Activated CD8-positive, alpha-beta memory T cell treated with anti-CD3 and anti-CD28 coated beads, Interleukin-2, amount 50 U/mL, for 1 hour (primary cell): ENCODE measurements at regions not wholly inside any gene's neighbourhood (a gene's known extent, or its start where the extent isn't known, plus 50 kb on each side); places are given as distances from the start of the nearest gene placed in this dataset.

ENCODE experiments used
- DNase-seq: peaks from one replicate; pipeline ENCODE4 v3.0.0-alpha.2; 2020; ENCODE audit errors: extremely low read depth

DNA sequence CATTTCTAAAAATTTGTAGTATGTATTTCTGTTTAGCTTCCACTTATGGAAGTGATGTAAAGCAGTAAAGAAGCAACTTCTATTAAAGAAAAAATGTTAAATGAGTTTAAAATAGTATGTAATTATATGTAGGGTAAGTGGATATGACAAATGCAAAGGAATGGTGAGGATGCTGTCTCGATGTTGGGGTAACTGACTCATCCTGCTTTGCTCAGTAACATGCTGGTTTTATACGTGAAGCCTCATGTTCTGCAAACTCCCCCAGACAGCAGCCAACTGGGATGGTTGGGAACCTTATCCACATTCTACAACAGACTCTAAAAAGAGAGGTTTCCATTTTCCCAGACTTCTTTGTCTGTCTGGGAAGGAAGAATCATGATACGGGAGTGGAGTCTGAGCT, 1006.4 kb upstream of the TMEM132C start:
- no peak for DNase-seq

DNA sequence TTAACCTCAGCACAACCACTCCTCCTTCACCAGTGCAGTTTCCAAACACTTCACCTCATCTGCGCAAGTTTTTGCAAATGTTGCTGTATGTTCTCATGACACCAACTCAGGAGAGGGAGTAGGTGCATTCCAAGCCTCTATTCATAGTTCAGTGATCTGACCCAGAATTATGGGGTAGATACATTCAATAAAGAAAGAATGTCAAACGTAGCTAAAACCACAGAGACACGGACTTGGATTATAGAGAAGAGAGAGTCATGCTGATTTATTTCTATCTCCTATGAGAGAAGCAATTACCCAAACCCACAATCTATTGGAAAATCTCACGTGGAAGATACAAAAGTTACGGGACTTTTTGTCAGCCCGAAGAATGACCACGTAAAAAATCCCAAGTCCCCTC, 1006.0 kb upstream of the TMEM132C start:
- no peak for DNase-seq

- DNase-seq, result no peak
Measured at GRCh38 chr12:127262615-127263014, 1004.4 kb upstream of the TMEM132C start.

DNA sequence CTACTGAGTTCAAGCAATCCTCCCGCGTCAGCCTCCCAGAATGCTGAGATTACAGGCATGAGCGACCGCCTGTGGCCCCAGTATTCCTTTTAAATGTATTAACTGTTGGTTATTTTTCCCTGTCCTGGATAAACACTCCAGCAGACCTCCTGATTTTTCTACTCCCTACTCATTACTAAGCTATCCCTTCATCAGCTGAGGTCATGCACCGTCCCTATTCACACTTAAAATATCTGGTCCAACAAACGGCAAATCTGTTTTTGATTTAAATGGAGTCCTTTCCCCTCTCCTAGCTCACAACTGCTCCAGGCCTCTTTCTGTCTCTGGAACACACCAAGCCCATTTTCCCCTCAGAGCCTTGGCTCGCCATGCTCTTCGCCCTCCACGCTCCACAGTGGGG, 1003.3 kb upstream of the TMEM132C start:
- DNase-seq, result no peak

DNA sequence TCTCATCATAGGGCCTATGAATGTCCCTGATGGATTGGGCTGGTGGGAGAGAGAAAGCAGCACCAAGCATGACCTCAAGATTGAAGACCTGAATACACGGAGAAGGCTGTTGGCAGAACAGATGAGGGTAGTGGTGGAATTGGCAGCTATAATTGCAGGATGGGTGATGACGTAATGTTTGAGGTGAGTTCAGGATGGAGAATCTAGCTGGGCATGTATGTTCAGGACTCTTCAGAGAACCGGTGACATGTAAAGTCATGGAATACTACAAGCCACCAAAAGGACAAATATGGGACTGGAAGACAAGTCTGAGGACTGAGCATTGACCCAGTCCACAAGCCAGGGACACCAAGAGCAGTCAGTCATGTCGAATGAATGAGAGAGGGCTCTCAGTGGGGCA, 999.8 kb upstream of the TMEM132C start:
- no peak for DNase-seq

DNA sequence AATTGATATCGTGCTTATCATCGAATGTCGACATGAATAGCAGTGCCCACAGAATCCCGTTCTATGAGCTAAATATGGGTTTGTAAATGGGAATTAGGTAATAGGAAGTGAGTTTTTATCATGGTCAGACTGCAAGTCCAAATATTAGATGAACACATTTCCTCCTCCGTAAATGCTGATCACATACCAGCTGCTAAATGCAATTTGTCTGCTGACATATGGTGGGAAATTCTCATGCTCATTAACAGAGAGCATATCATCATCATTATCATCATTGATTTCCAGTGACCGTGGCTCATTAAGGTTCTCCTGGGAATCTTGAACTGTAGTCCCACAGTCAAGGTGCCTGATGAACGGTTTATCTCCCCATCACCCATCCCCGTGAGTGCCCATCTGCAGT, 998.8 kb upstream of the TMEM132C start:
- no peak for DNase-seq

- DNase-seq, result no peak
Measured at GRCh38 chr12:127268706-127269425, 998.1 kb upstream of the TMEM132C start.

- DNase-seq, result no peak
Measured at GRCh38 chr12:127270193-127270592, 996.8 kb upstream of the TMEM132C start.

DNA sequence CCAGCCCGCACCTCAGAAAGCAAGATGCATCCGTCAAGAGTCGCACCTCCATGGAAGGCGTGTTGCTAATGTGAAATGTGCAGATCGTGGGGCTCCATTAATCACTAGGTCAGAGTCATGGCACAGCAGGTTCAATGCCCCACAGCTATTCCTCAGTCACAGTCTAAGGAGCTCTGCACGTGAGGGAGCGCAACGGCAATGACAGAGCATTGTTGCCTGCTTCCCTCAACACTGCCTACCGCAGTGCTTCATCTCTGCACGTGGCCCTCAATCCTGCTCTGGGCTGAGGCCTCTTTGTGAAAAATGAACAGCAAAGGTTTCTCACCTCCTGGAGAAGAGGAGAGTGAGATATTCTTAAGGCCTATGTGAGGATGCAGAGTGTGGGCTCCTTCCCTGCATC, 995.2 kb upstream of the TMEM132C start:
- no peak for DNase-seq

GRCh38 chr12:127272864-127273263, 994.1 kb upstream of the TMEM132C start:
- DNase-seq, result no peak

DNA sequence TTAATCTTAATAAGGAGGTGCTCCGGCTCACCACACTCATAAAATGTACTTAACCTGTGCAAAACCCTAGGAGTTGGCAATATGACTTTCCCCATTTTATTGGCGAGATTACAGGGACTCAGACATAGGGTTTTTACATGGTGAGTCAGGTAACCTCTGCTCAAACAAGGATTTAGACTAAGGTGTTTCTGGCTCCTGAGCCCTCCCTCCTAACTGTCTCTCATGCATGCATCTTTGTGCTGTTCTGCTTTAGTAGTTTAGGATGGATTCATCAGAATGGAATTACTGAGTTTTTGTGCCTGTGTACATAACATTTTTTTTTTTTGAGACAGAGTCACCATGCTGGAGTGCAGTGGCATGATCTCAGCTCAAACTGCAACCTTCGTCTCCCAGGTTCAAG, 993.3 kb upstream of the TMEM132C start:
- no peak for DNase-seq

DNA sequence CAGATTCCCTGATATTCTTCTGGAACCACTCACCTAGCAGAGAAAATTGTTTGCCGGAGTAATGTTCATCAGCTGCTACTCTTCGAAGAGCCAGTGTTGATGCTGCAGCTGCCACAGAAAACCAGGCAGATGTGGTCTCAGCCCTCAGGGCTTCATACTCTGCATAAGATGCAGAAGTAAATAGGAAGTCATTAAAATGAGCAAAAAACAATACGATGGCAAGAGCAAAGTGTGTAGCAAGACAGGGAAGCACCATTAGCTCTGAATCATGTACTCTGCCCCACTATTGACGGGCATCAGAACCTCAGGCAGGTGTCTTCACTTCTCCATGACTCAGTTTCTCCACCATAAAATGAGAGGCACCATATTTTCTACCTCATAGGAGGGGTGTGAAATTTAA, 991.6 kb upstream of the TMEM132C start:
- no peak for DNase-seq

- no peak for DNase-seq
Measured at GRCh38 chr12:127277882-127278281, 989.1 kb upstream of the TMEM132C start.

- DNase-seq, result no peak
Measured at GRCh38 chr12:127278351-127278750, 988.6 kb upstream of the TMEM132C start.

GRCh38 chr12:127280393-127281275, 986.3 kb upstream of the TMEM132C start:
- no peak for DNase-seq

- DNase-seq, result no peak
Measured at GRCh38 chr12:127282786-127283565, 984.0 kb upstream of the TMEM132C start.

- no peak for DNase-seq
Measured at GRCh38 chr12:127284021-127284420, 982.9 kb upstream of the TMEM132C start.

- DNase-seq, result no peak
Measured at GRCh38 chr12:127284870-127285431, 982.0 kb upstream of the TMEM132C start.

GRCh38 chr12:127286281-127286680, 980.7 kb upstream of the TMEM132C start:
- no peak for DNase-seq

- no peak for DNase-seq
Measured at GRCh38 chr12:127287256-127287655, 979.7 kb upstream of the TMEM132C start.

DNA sequence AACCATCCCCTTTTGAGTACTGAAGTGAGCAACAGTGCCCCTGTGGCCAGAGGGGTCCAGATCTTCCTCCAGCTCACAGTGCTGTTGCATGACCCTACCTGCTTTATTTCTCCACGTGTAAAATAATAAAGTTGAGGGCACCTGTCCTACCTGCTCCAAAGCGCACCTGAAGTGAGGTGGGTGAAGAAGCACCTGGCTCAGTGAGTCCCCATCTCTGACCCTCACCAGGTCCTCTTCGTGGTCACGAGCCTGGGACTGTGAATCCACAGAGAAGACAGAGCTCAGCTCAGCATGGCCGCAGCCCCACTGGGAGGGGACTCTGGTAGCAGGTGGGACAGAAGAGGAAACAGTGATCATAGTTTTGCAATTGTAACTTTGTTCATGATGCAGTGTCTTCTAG, 976.7 kb upstream of the TMEM132C start:
- DNase-seq, result no peak

GRCh38 chr12:127292736-127293135, 974.2 kb upstream of the TMEM132C start:
- DNase-seq, result no peak
